Suppressor macrophage treated with lipopolysaccharide for 4 hours (primary cell): ENCODE measurements at regions not wholly inside any gene's neighbourhood (a gene's known extent, or its start where the extent isn't known, plus 50 kb on each side); places are given as distances from the start of the nearest gene placed in this dataset.

Experiments
- DNase-seq: peaks from one replicate; pipeline ENCODE4 v3.0.0-alpha.2; 2020

DNA sequence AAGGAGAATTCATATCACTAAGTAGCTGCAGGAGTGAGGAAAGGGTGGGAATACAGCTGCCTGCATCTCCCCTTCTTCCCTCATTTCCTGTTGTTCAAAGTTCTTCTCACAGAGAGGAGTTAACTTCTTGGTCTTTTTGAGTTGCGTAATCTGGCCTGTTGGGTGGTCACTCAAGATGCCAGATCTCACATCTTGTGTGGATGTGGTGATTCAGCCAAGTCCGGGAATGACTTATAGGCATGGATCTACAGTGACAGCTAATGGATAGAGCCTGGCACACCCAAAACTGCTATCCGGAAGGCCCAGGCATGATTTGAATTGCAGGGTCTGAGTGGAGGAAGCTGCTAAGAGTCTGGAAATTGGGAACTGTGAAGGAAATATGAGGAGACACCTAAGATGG lies 100.2 kb upstream of the SLC35B3 start:
- no peak for DNase-seq

DNA sequence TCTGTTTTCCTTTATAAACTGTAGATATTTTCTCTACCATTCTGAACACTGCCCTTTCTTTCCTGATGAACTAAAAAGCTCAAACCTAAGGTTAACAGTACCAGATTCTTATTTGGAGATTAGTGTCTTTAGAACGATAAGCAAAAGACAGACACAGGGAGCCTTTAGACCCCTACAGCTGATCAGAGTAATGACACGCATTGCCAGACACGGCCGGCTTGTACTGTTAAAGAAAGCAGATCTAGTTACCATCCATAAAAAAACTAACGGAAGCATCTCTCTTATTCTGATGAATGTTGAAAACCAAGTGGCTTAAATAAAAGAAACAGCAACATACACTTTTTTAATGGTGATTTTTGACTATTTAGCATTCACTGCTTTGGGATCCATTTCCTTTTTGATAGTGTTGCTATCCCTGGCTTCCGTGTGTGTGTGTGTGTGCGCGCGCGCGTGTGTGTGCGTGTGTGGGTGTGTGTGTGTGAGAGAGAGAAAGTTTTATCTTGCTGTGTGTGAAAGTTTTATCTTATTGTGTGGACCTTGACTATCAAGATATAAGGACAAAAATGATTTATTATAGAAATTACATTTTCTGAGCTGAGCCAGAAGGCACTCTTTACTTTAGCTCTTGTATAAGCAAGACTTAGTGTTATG lies 95.6 kb upstream of the SLC35B3 start:
- no peak for DNase-seq

GRCh38 chr6:8529250-8529649 lies 93.9 kb upstream of the SLC35B3 start:
- no peak for DNase-seq

- no peak for DNase-seq
Observed at GRCh38 chr6:8527818-8528217, 92.5 kb upstream of the SLC35B3 start.

DNA sequence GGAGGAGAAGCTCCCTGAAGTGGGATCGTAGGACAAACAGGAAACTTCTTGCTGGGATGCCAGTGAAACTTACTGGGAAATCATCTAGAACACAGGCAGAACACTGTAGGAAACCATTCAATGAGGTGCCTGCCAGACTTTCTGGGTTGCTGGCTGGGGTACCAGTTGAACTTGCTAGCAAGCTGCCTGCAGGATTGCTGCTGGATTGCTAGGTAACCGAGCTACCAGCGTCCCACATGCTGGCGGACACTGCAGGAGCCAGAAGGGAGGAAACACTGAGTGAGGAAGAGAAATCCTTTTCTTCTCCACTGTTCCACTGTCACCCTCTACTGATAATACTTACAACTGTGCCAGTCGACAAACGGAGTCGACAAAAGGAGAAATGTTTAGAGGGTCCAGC lies 91.3 kb upstream of the SLC35B3 start:
- DNase-seq, result no peak

GRCh38 chr6:8525370-8525769 lies 90.0 kb upstream of the SLC35B3 start:
- no peak for DNase-seq

- DNase-seq, result no peak
Observed at GRCh38 chr6:8513174-8513573, 77.8 kb upstream of the SLC35B3 start.

GRCh38 chr6:8507286-8507685 lies 71.9 kb upstream of the SLC35B3 start:
- DNase-seq, result no peak

- DNase-seq, result no peak
Observed at GRCh38 chr6:8506126-8506525, 70.8 kb upstream of the SLC35B3 start.

DNA sequence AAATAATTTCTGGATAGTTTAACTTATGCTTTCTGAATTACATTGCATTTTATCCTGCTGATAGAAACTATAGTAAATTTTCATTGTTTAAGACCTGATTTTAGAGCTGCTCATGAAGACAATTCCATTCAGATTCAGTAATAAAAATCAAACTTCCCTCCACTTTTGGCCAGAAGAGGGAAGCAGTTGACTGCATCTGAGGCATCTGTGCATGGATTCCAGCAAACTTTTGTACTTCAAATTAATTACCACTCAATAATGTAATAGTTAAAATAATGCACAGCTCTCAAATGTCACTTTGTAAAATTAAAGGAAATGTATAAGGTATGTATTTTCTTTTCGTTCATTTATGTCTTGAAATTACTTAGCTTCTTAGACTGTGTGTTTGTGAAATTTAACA lies 64.2 kb upstream of the SLC35B3 start:
- no peak for DNase-seq

GRCh38 chr6:8494730-8495129 lies 59.4 kb upstream of the SLC35B3 start:
- DNase-seq, result no peak

- DNase-seq, result no peak
Observed at GRCh38 chr6:8492536-8493133, 57.3 kb upstream of the SLC35B3 start.
